Renal cortex interstitium (tissue), 11 donors: ENCODE measurements at regions not wholly inside any gene's neighbourhood (a gene's known extent, or its start where the extent isn't known, plus 50 kb on each side); places are given as distances from the start of the nearest gene placed in this dataset.
A peak's percentile ranks its signal among the peaks of the same experiment; 100 is the strongest.
"Not testable (repeated sequence)": the region's sequence is repeated elsewhere in the genome, so short reads cannot be mapped to it uniquely, and the experiment has no call there.

Source experiments
- DNase-seq, 11 donors: peaks; one replicate each; pipeline ENCODE4 v3.0.0-alpha.2; 2013; ENCODE audit warnings: low read depth in 9 of 11, low spot score in 4 of 11; ENCODE audit errors: extremely low read depth in 1 of 11

DNA sequence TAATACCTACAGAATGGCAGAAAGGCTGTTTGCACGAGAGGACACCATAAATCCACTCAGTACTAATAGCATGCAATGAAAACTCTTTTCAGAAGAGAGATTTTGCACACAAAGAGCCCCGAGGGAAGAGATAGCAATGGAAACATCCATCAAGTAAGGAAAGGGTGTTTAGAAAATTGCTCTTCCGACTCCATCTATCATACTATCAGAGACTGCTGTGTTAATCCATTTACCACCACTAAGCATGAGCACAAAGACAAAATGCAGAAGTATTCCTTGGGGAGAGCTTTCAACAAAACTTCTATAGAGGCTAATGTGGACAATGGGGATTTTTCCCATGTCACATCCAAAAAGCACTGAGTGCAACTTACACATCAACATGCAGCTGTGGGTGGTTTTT is 72.1 kb upstream of the PLAAT1 start:
- DNase-seq = no peak

DNA sequence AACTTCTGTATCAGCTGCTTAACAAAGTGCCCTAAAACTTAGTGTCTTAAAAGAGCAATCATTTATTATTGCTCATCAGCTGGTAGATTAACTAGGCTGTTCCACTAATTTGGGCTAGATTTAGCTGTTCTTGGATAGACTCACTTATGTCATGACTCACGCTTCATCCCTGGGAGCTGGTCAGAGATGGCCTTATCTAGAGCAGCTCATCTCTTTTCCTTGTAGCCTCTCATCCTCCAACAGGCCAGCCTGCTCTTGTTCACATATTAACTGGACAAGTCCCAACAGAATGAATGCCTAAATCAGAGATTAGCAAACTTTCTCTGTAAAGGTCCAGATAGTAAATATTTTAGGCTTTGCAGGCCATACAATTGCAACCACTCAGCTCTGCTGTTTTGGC is 66.9 kb upstream of the PLAAT1 start:
- DNase-seq = no peak

DNA sequence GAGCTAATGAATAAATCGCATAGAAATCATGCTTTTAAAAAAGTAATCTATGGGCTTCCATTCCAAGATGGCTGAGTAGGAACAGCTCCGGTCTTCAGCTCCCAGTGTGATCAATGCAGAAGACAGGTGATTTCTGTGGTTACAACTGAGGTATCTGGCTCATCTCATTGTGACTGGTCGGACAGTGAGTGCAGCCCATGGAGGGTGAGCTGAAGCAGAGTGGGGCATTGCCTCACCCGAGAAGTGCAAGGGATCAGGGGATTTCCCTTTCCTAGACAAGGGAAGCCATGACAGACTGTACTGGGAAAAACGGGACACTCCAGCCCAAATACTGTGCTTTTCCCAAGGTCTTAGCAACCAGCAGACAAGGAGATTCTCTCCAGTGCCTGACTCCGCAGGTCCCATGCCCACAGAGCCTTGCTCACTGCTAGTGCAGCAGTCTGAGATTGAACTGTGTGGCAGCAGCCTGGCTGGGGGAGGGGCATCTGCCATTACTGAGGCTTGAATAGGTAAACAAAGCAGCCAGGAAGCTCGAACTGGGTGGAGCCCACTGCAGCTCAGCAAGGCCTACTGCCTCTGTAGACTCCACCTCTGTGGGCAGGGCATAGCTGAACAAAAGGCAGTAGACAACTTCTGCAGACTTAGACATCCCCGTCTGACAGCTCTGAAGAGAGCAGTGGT is 61.5 kb upstream of the PLAAT1 start:
- DNase-seq = not testable (repeated sequence)

- no peak for DNase-seq
Measured at GRCh38 chr3:193187070-193187722, 53.8 kb upstream of the PLAAT1 start.

- peak in 2 of 11 donors; percentile 16 to 25 for DNase-seq
Measured at GRCh38 chr3:193190146-193190786, 50.8 kb upstream of the PLAAT1 start.
